HCT116 (cell line): ENCODE measurements at regions not wholly inside any gene's neighbourhood (a gene's known extent, or its start where the extent isn't known, plus 50 kb on each side); places are given as distances from the start of the nearest gene placed in this dataset.

Experiments used
- ATAC-seq: fragments of 200-7000 bp; cut with Tn5 transposase; 2 replicates; pipeline ENCODE4 v1.9.1; 2020; ENCODE audit warnings: mild to moderate bottlenecking, moderate library complexity
- BruUV-seq: library from RNA; stranded (reverse); fragments of 400-500 nt; replicated peaks from 2 replicates; lab custom pipeline; 2021; lab: Mats Ljungman, UMichigan
- CTCF ChIA-PET: fragments of 300-600 bp; sonication (Branson Sonifier 250); formaldehyde crosslinking; loops from one replicate; lab custom pipeline; 2021; ENCODE audit warnings: antibody characterized with exemption; lab: Charles Lee
- POLR2A ChIA-PET: fragments of 300-600, 350-600 bp; sonication (Branson Sonifier 250); formaldehyde crosslinking; loops from one replicate; lab custom pipeline; 2021; ENCODE audit warnings: antibody characterized with exemption; lab: Charles Lee
- RAD21 ChIA-PET, 2 experiments: fragments of 300-600 bp; sonication (Branson Sonifier 250); formaldehyde crosslinking; loops; one replicate each; lab custom pipeline; 2023; ENCODE audit warnings: low total read pairs in 2 of 2; ENCODE audit not compliant: uncharacterized antibody in 2 of 2, unreplicated experiment in 2 of 2, low non-redundant PET in 1 of 2; lab: Charles Lee
- DNase-seq: peaks from one replicate; pipeline ENCODE4 v3.0.0-alpha.2; 2010; ENCODE audit warnings: low read depth, low spot score
- H2AFZ ChIP-seq: fragments of 200-600 bp; shearing (Covaris generic), sonication (generic); 2 replicates; pipeline ENCODE4 v1.6.1; 2017; ENCODE audit warnings: low read depth, mixed run types, mixed read lengths, antibody characterized with exemption, low read length; ENCODE audit not compliant: poor library complexity, severe bottlenecking
- H3K27ac ChIP-seq: 2 replicates; pipeline ENCODE4 v1.5.1; 2012; ENCODE audit warnings: low read depth, low read length
- H3K27me3 ChIP-seq: fragments of 200-600 bp; sonication (generic); 2 replicates; pipeline ENCODE4 v1.6.1; 2016; ENCODE audit warnings: mixed run types, low read length, mixed read lengths; ENCODE audit not compliant: insufficient read depth
- H3K36me3 ChIP-seq, 2 experiments: fragments of 200-500 bp in 1 of 2; fragments of 200-600 bp in 1 of 2; sonication (Bioruptor generic) in 1 of 2; sonication (generic) in 1 of 2; 2 replicates each; pipeline versions ENCODE4 v1.5.1 to v1.6.1; 2014 to 2016; ENCODE audit warnings: low read length in 2 of 2, inconsistent platforms in 1 of 2, mixed read lengths in 1 of 2, mixed run types in 1 of 2; ENCODE audit not compliant: insufficient read depth in 2 of 2, control insufficient read depth in 1 of 2
- H3K4me1 ChIP-seq, 2 experiments: fragments of 200-600 bp in 1 of 2; sonication (generic) in 1 of 2; 2 replicates each; pipeline versions ENCODE4 v1.5.1 to v1.6.1; 2012 to 2017; ENCODE audit warnings: low read length in 2 of 2, inconsistent platforms in 1 of 2, mild to moderate bottlenecking in 1 of 2, mixed read lengths in 1 of 2, mixed run types in 1 of 2, moderate library complexity in 1 of 2; ENCODE audit not compliant: insufficient read depth in 2 of 2, control insufficient read depth in 1 of 2
- H3K4me2 ChIP-seq: fragments of 200-600 bp; sonication (generic); 2 replicates; pipeline ENCODE4 v1.6.1; 2017; ENCODE audit warnings: mixed run types, low read length, mixed read lengths
- H3K4me3 ChIP-seq, 2 experiments: fragments of 200-600 bp in 1 of 2; sonication (generic) in 1 of 2; replicated peaks in 1 of 2; 2 replicates each; pipeline ENCODE4 v1.5.1; 2011 to 2016; ENCODE audit warnings: low read length in 2 of 2, control low read depth in 1 of 2, low read depth in 1 of 2, mild to moderate bottlenecking in 1 of 2, mixed read lengths in 1 of 2, mixed run types in 1 of 2
- H3K79me2 ChIP-seq: fragments of 200-600 bp; sonication (generic); 2 replicates; pipeline ENCODE4 v1.6.1; 2017; ENCODE audit warnings: mild to moderate bottlenecking, mixed run types, low read length, moderate library complexity, mixed read lengths; ENCODE audit not compliant: insufficient read depth
- H3K9ac ChIP-seq: fragments of 200-600 bp; sonication (generic); 2 replicates; pipeline ENCODE4 v1.6.1; 2016; ENCODE audit warnings: low read length, mixed read lengths
- H3K9me2 ChIP-seq: fragments of 200-600 bp; sonication (generic), shearing (Covaris generic); 2 replicates; pipeline ENCODE4 v1.6.1; 2017; ENCODE audit warnings: mixed run types, mild to moderate bottlenecking, moderate library complexity; ENCODE audit not compliant: insufficient read depth
- H3K9me3 ChIP-seq, 2 experiments: fragments of 200-500 bp in 1 of 2; fragments of 200-600 bp in 1 of 2; sonication (Bioruptor generic) in 1 of 2; sonication (generic) in 1 of 2; 2 replicates each; pipeline ENCODE4 v1.6.1; 2014 to 2017; ENCODE audit warnings: low read length in 2 of 2, mixed read lengths in 2 of 2, inconsistent platforms in 1 of 2, low read depth in 1 of 2, mild to moderate bottlenecking in 1 of 2, mixed run types in 1 of 2, moderate library complexity in 1 of 2; ENCODE audit not compliant: control insufficient read depth in 1 of 2, insufficient read depth in 1 of 2
- H4K20me1 ChIP-seq: fragments of 200-600 bp; sonication (generic), shearing (Covaris generic); 2 replicates; pipeline ENCODE4 v1.6.1; 2017; ENCODE audit warnings: mixed run types, mild to moderate bottlenecking, moderate library complexity; ENCODE audit not compliant: insufficient read depth
- CBX3 ChIP-seq: IDR thresholded peaks from 2 replicates; pipeline ENCODE4 v1.6.1; 2012; ENCODE audit warnings: low read depth
- EGR1 ChIP-seq: IDR thresholded peaks from 2 replicates; pipeline ENCODE4 v1.6.1; 2012; ENCODE audit warnings: low read depth
- ELF1 ChIP-seq: IDR thresholded peaks from 2 replicates; pipeline ENCODE4 v1.6.1; 2012; ENCODE audit warnings: low read depth, borderline replicate concordance
- FOSL1 ChIP-seq: IDR thresholded peaks from 2 replicates; pipeline ENCODE4 v1.6.1; 2012; ENCODE audit warnings: low read depth
- JUND ChIP-seq: IDR thresholded peaks from 2 replicates; pipeline ENCODE4 v1.6.1; 2012
- MAX ChIP-seq: IDR thresholded peaks from 2 replicates; pipeline ENCODE4 v1.6.1; 2012
- POLR2A ChIP-seq: IDR thresholded peaks from 2 replicates; pipeline ENCODE4 v1.7.0; 2011; ENCODE audit warnings: borderline replicate concordance; ENCODE audit not compliant: insufficient read depth, insufficient read length; ENCODE audit errors: extremely low read depth
- POLR2AphosphoS5 ChIP-seq: IDR thresholded peaks from 2 replicates; pipeline ENCODE4 v1.6.1; 2011; ENCODE audit warnings: mild to moderate bottlenecking, low read depth, low read length, moderate library complexity
- RAD21 ChIP-seq: IDR thresholded peaks from 2 replicates; pipeline ENCODE4 v1.6.1; 2012; ENCODE audit warnings: low read depth, mild to moderate bottlenecking
- SIN3A ChIP-seq: IDR thresholded peaks from 2 replicates; pipeline ENCODE4 v1.6.1; 2012; ENCODE audit warnings: low read depth
- SP1 ChIP-seq: IDR thresholded peaks from 2 replicates; pipeline ENCODE4 v1.6.1; 2012; ENCODE audit warnings: low read depth
- SRF ChIP-seq: IDR thresholded peaks from 2 replicates; pipeline ENCODE4 v1.6.1; 2012; ENCODE audit warnings: low read depth
- TCF7L2 ChIP-seq: IDR thresholded peaks from 2 replicates; pipeline ENCODE4 v1.7.0; 2011; ENCODE audit warnings: borderline replicate concordance, inconsistent platforms; ENCODE audit not compliant: insufficient read depth, insufficient read length; ENCODE audit errors: extremely low read depth
- YY1 ChIP-seq: IDR thresholded peaks from 2 replicates; pipeline ENCODE4 v1.6.1; 2011; ENCODE audit warnings: low read length, low read depth, moderate library complexity, mild to moderate bottlenecking; ENCODE audit not compliant: insufficient replicate concordance; ENCODE audit errors: extremely low read depth
- ZBTB33 ChIP-seq: IDR thresholded peaks from 2 replicates; pipeline ENCODE4 v1.6.1; 2011; ENCODE audit warnings: mild to moderate bottlenecking, low read length, moderate library complexity; ENCODE audit not compliant: insufficient replicate concordance; ENCODE audit errors: extremely low read depth
- ZFX ChIP-seq: fragments of 450-650 bp; IDR thresholded peaks from 2 replicates; pipeline ENCODE4 v1.6.1; 2017
- intact Hi-C: fragments of 100-400 bp; cut with micrococcal nuclease; formaldehyde crosslinking; loops from 2 replicates; pipeline ENCODE4 v1.10.0; 2022
- TF ChIP-seq, protein P1 (sequence below): IDR thresholded peaks from 2 replicates; pipeline ENCODE4 v1.6.1; 2012
- TF ChIP-seq, protein P2 (sequence below): IDR thresholded peaks from 2 replicates; pipeline ENCODE4 v1.6.1; 2012; ENCODE audit warnings: low read depth

DNA sequence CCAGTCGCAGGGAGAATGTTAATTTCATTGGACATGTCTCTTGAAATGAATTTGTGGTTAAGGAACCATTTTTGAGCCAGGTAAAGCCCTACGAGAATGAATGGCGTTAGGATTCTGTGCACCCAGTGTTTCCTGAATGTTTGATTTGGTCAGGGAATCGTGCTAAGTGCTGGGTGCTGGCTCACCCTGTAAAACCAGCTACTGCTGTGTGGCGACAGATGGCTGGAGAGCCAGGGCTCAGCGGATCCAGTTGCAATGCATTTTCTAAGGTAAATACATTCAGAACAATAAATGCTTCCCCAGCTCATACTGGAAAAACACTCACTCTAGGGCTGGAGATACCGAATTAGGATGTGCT is 355.5 kb downstream of the GLRX3 start:
- Histone ChIP-seq H3K9ac (no peak overlapping the region), H3K9me2 (no peaks in the 10 kb centered on the region), H3K4me1 (no peaks in the 10 kb centered on the region), H3K4me2 (no peak overlapping the region), H3K27me3 (no peaks in the 10 kb centered on the region), H3K36me3 (no peaks in the 10 kb centered on the region), H3K79me2 (no peaks in the 10 kb centered on the region), H3K9me3 (no peaks in the 10 kb centered on the region), H3K4me3 (no peak overlapping the region), H2AFZ (no peak overlapping the region), H3K27ac (no peak overlapping the region), H4K20me1 (no peaks in the 10 kb centered on the region)
- intact Hi-C loops = no loop called here
- ChIA-PET RAD21 (no interaction called here), POLR2A (no interaction called here), CTCF (no interaction called here)
- ATAC-seq (no peak), DNase-seq (no peak)
- BruUV-seq = no TSS peak
- TF ChIP-seq, protein P1, sequence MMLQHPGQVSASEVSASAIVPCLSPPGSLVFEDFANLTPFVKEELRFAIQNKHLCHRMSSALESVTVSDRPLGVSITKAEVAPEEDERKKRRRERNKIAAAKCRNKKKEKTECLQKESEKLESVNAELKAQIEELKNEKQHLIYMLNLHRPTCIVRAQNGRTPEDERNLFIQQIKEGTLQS = no peak
- no peak for TF ChIP-seq SP1
- no peak for TF ChIP-seq EGR1
- no peak for TF ChIP-seq SRF
- TF ChIP-seq POLR2AphosphoS5 = no peak
- no peak for TF ChIP-seq MAX
- TF ChIP-seq ELF1 = no peak
- TF ChIP-seq FOSL1 = no peak
- no peak for TF ChIP-seq YY1
- TF ChIP-seq ZFX = no peak
- TF ChIP-seq TCF7L2 = no peak
- TF ChIP-seq POLR2A = no peak
- no peak for TF ChIP-seq JUND
- TF ChIP-seq CBX3 = no peak
- TF ChIP-seq SIN3A = no peak
- TF ChIP-seq ZBTB33 = no peak
- TF ChIP-seq, protein P2, sequence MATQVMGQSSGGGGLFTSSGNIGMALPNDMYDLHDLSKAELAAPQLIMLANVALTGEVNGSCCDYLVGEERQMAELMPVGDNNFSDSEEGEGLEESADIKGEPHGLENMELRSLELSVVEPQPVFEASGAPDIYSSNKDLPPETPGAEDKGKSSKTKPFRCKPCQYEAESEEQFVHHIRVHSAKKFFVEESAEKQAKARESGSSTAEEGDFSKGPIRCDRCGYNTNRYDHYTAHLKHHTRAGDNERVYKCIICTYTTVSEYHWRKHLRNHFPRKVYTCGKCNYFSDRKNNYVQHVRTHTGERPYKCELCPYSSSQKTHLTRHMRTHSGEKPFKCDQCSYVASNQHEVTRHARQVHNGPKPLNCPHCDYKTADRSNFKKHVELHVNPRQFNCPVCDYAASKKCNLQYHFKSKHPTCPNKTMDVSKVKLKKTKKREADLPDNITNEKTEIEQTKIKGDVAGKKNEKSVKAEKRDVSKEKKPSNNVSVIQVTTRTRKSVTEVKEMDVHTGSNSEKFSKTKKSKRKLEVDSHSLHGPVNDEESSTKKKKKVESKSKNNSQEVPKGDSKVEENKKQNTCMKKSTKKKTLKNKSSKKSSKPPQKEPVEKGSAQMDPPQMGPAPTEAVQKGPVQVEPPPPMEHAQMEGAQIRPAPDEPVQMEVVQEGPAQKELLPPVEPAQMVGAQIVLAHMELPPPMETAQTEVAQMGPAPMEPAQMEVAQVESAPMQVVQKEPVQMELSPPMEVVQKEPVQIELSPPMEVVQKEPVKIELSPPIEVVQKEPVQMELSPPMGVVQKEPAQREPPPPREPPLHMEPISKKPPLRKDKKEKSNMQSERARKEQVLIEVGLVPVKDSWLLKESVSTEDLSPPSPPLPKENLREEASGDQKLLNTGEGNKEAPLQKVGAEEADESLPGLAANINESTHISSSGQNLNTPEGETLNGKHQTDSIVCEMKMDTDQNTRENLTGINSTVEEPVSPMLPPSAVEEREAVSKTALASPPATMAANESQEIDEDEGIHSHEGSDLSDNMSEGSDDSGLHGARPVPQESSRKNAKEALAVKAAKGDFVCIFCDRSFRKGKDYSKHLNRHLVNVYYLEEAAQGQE = no peak
- TF ChIP-seq RAD21 = no peak
- TF ChIP-seq, all 23 proteins: peak for 0
